Calu3 (cell line): ENCODE measurements at regions not wholly inside any gene's neighbourhood (a gene's known extent, or its start where the extent isn't known, plus 50 kb on each side); places are given as distances from the start of the nearest gene placed in this dataset.
"Not testable (repeated sequence)": the region's sequence is repeated elsewhere in the genome, so short reads cannot be mapped to it uniquely, and the experiment has no call there.

Source experiments
- BruUV-seq: library from RNA; stranded (reverse); fragments of 400-500 nt; replicated peaks from 2 replicates; lab custom pipeline; 2021; lab: Mats Ljungman, UMichigan
- CTCF ChIA-PET: fragments of 300-600 bp; sonication (Branson Sonifier 250); formaldehyde crosslinking; loops from one replicate; lab custom pipeline; 2022; ENCODE audit warnings: antibody characterized with exemption; lab: Charles Lee
- DNase-seq: peaks from one replicate; pipeline ENCODE4 v3.0.0; 2022
- H3K27ac Mint-ChIP-seq: one replicate; pipeline ENCODE4 v1.8.0; 2022; ENCODE audit warnings: mixed read lengths; ENCODE audit not compliant: unreplicated experiment
- H3K27me3 Mint-ChIP-seq: one replicate; pipeline ENCODE4 v1.8.0; 2022; ENCODE audit warnings: mixed read lengths; ENCODE audit not compliant: unreplicated experiment
- H3K36me3 Mint-ChIP-seq: one replicate; pipeline ENCODE4 v1.8.0; 2022; ENCODE audit warnings: mild to moderate bottlenecking, moderate library complexity, mixed read lengths; ENCODE audit not compliant: insufficient read depth, unreplicated experiment
- H3K4me1 Mint-ChIP-seq: one replicate; pipeline ENCODE4 v1.8.0; 2022; ENCODE audit warnings: mild to moderate bottlenecking, low read depth, mixed read lengths; ENCODE audit not compliant: unreplicated experiment
- H3K4me3 Mint-ChIP-seq: one replicate; pipeline ENCODE4 v1.8.0; 2022; ENCODE audit warnings: mild to moderate bottlenecking, low read depth, moderate library complexity, mixed read lengths; ENCODE audit not compliant: unreplicated experiment
- H3K9me3 Mint-ChIP-seq: one replicate; pipeline ENCODE4 v1.8.0; 2022; ENCODE audit warnings: low read depth, mixed read lengths; ENCODE audit not compliant: unreplicated experiment
- intact Hi-C: fragments of 100-400 bp; cut with micrococcal nuclease; formaldehyde crosslinking; loops from one replicate; pipeline ENCODE4 v1.10.0; 2022; ENCODE audit not compliant: unreplicated experiment
- TF ChIP-seq, protein P1 (sequence below): fragments of 200-600 bp; IDR thresholded peaks from one replicate; pipeline ENCODE4 v1.8.0; 2022; ENCODE audit warnings: antibody characterized with exemption; ENCODE audit not compliant: unreplicated experiment

DNA sequence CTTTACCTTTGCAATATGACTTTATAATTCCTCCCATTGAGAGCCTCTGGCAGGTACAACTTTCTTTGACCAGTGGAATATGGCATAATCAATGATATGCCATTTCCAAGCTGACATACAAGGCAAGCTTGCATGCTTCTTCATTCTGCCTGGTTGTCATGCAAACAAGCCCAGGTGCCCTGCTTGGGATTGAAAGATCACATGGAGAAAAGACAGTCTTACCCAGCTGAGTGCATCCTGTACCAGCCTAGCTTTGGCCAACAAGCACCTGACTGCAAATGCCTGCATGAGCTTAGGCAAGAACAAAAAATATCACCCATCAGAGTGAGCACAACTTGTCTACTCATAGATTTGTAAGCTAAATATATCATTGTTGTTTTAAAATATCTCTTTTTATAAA is 82.9 kb upstream of the KCND2 start:
- intact Hi-C loops = no loop called here
- CTCF ChIA-PET = no interaction called here
- Mint-ChIP-seq H3K27ac (no peak overlapping the region), H3K9me3 (peaks cover 2% of the 10 kb centered on the region), H3K4me3 (no peak overlapping the region), H3K36me3 (no peaks in the 10 kb centered on the region), H3K27me3 (no peaks in the 10 kb centered on the region), H3K4me1 (no peaks in the 10 kb centered on the region)
- DNase-seq = no peak
- TF ChIP-seq, protein P1, sequence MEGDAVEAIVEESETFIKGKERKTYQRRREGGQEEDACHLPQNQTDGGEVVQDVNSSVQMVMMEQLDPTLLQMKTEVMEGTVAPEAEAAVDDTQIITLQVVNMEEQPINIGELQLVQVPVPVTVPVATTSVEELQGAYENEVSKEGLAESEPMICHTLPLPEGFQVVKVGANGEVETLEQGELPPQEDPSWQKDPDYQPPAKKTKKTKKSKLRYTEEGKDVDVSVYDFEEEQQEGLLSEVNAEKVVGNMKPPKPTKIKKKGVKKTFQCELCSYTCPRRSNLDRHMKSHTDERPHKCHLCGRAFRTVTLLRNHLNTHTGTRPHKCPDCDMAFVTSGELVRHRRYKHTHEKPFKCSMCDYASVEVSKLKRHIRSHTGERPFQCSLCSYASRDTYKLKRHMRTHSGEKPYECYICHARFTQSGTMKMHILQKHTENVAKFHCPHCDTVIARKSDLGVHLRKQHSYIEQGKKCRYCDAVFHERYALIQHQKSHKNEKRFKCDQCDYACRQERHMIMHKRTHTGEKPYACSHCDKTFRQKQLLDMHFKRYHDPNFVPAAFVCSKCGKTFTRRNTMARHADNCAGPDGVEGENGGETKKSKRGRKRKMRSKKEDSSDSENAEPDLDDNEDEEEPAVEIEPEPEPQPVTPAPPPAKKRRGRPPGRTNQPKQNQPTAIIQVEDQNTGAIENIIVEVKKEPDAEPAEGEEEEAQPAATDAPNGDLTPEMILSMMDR = no peak
- no TSS peak for BruUV-seq

DNA sequence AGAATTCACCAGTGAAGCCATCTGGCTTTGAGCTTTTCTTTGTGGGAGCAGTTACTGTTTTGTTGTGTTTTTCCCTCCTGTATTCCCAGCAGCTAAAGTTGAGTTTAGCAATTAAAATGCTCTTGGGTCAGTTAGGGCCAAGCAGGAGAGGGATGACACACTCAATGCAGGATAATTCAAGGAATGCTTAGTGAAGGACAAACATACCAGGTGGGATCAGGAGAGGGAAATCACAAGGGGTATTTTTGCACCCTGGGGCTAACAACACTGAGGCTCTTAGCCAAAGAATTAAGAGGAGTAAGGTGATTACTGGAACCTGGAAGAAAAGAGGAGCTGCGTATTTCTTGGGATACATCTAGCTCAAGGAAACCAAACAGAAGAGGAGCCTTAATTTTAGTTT is 82.4 kb upstream of the KCND2 start:
- CTCF ChIA-PET = no interaction called here
- H3K9me3 Mint-ChIP-seq = peaks cover 4% of the 10 kb centered on the region
- H3K4me3 Mint-ChIP-seq = no peak overlapping the region
- no peaks in the 10 kb centered on the region for H3K4me1 Mint-ChIP-seq
- H3K27me3 Mint-ChIP-seq = no peaks in the 10 kb centered on the region
- no peaks in the 10 kb centered on the region for H3K36me3 Mint-ChIP-seq
- no peak overlapping the region for H3K27ac Mint-ChIP-seq
- BruUV-seq = no TSS peak
- intact Hi-C loops = no loop called here
- TF ChIP-seq, protein P1 = no peak
- no peak for DNase-seq

DNA sequence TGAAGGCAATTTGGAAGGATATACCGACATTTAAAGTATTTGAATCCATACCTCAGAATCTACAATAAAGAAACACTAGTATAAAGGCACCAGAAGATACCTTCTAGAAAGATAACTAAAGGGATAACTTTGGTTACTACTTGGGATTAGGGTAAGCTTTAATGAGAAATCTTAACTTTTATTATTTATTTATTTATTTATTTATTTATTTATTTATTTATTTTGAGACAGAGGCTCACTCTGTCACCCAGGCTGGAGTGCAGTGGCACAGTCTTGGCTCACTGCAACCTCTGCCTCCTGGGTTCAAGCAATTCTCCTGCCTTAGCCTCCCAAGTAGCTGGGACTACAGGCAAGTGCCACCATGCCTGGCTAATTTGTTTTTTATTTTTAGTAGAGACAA is 81.6 kb upstream of the KCND2 start:
- H3K4me3 Mint-ChIP-seq, intact Hi-C loops, H3K9me3 Mint-ChIP-seq, DNase-seq, H3K4me1 Mint-ChIP-seq, H3K27ac Mint-ChIP-seq, CTCF ChIA-PET, H3K27me3 Mint-ChIP-seq, BruUV-seq, H3K36me3 Mint-ChIP-seq: not testable (repeated sequence)

DNA sequence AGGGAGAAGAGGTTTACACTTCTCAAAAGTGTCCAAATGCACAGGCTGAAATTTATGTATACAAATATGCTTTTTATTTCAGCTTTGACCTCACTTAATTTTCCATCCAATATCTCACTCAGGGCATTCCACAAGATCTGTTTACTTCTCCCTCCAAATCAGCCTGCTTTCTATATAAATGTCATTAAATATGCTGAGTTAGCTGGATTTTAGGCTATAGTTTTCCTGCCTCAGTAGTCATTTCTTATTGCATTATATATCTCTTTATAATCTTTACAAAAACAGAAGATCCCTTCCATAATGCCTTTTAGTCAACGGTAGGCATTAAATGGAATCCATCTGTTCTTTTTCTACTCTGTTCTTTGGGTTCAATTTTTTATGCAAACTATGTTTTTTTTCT is 71.7 kb upstream of the KCND2 start:
- BruUV-seq = no TSS peak
- no peak for DNase-seq
- Mint-ChIP-seq H3K4me3 (no peak overlapping the region), H3K4me1 (no peaks in the 10 kb centered on the region), H3K27ac (no peak overlapping the region), H3K9me3 (no peaks in the 10 kb centered on the region), H3K36me3 (no peaks in the 10 kb centered on the region), H3K27me3 (no peaks in the 10 kb centered on the region)
- intact Hi-C loops = loop anchor here (1.0 kb wide), 1 partner anchor 237 kb away; no protein-coding TSS in a partner anchor
- CTCF ChIA-PET = no interaction called here
- TF ChIP-seq, protein P1 = no peak

DNA sequence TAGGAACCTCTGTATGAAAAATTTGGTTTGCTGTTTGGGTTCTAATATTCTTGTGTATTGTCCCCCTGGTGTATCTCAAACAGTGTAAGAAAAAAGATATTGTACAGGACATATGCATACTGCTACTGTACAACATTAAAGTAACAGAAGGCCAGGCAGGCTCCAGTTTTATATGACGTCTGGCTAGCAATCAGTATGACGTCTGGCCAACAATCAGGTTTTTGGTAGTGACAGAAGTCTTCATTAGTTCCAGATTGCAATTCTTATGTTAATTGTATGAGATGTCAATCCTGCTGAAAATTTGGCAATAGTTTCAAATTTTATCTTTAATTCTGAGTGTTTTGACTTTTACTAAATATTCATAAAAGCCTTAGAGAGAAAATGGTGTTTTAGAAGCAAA is 67.9 kb upstream of the KCND2 start:
- H3K36me3 Mint-ChIP-seq = no peaks in the 10 kb centered on the region
- BruUV-seq = no TSS peak

More for the DNA sequence above, 67.9 kb upstream of the KCND2 start:
- H3K27ac Mint-ChIP-seq = no peak overlapping the region
- intact Hi-C loops = no loop called here
- peaks cover 2% of the 10 kb centered on the region for H3K9me3 Mint-ChIP-seq
- TF ChIP-seq, protein P1 = no peak
- H3K4me3 Mint-ChIP-seq = no peak overlapping the region
- H3K27me3 Mint-ChIP-seq = no peaks in the 10 kb centered on the region
- CTCF ChIA-PET = no interaction called here
- no peak for DNase-seq
- H3K4me1 Mint-ChIP-seq = no peaks in the 10 kb centered on the region
